Esophagus squamous epithelium (tissue), 5 donors: ENCODE measurements at regions not wholly inside any gene's neighbourhood (a gene's known extent, or its start where the extent isn't known, plus 50 kb on each side); places are given as distances from the start of the nearest gene placed in this dataset.

Source experiments
- DNase-seq: peaks from one replicate; lab custom pipeline; 2025; lab: John Stamatoyannopoulos, UW
- H3K27ac ChIP-seq, 4 donors: fragments of 200-600 bp; sonication (generic); one replicate each; pipeline ENCODE4 v1.5.1; 2016 to 2019; ENCODE audit warnings: mild to moderate bottlenecking in 1 of 4
- H3K27me3 ChIP-seq, 4 donors: fragments of 200-600 bp; sonication (generic); 1 replicate in 3 of 4; 2 replicates in 1 of 4; pipeline versions ENCODE4 v1.5.1 to v1.6.0; 2017 to 2021; ENCODE audit warnings: antibody characterized with exemption in 1 of 4
- H3K36me3 ChIP-seq, 3 donors: fragments of 200-600 bp; sonication (generic); one replicate each; pipeline ENCODE4 v1.5.1; 2016 to 2019
- H3K4me1 ChIP-seq, 3 donors: fragments of 200-600 bp; sonication (generic); one replicate each; pipeline ENCODE4 v1.5.1; 2017 to 2019
- H3K4me3 ChIP-seq, 4 donors: fragments of 200-600 bp; sonication (generic); 1 replicate in 3 of 4; 2 replicates in 1 of 4; pipeline ENCODE4 v1.5.1; 2016 to 2019; ENCODE audit warnings: mild to moderate bottlenecking in 2 of 4, moderate library complexity in 1 of 4
- H3K9me3 ChIP-seq, 3 donors: fragments of 200-600 bp; sonication (generic); one replicate each; pipeline ENCODE4 v1.5.1; 2016 to 2019
- POLR2A ChIP-seq, 4 donors: fragments of 450-650 bp; IDR thresholded peaks; one replicate each; pipeline ENCODE4 v1.6.1; 2017; ENCODE audit warnings: antibody characterized with exemption in 4 of 4, mild to moderate bottlenecking in 4 of 4, moderate library complexity in 3 of 4
- WGBS, 2 donors: methylation state at CpG; one replicate each; pipeline ENCODE4 v1.1.5; 2018; 5-methylcytosine and 5-hydroxymethylcytosine counted together
- intact Hi-C: fragments of 100-400 bp; cut with DNase I; formaldehyde crosslinking; loops from one replicate; pipeline ENCODE4 v1.15.0; 2022
- TF ChIP-seq, protein P1 (sequence below), 6 experiments: fragments of 450-650 bp in 4 of 6; fragments of 200-600 bp in 2 of 6; sonication (generic) in 2 of 6; IDR thresholded peaks; one replicate each; pipeline ENCODE4 v1.5.1; 2016 to 2019; ENCODE audit warnings: antibody characterized with exemption in 6 of 6, mild to moderate bottlenecking in 4 of 6, moderate library complexity in 4 of 6
- donor health status: DM: yes; HTN: yes; CAD: no.

GRCh38 chr18:45280481-45281276, 334.6 kb upstream of the SLC14A2 start:
- H3K4me3 ChIP-seq, result no peak overlapping the region
- no peaks in the 10 kb centered on the region for H3K9me3 ChIP-seq
- H3K36me3 ChIP-seq, result no peaks in the 10 kb centered on the region
- DNase-seq, result no peak
- no peaks in the 10 kb centered on the region for H3K4me1 ChIP-seq
- TF ChIP-seq POLR2A (IDR thresholded peaks at IDR 0.05), result no peak
- TF ChIP-seq, protein P1, sequence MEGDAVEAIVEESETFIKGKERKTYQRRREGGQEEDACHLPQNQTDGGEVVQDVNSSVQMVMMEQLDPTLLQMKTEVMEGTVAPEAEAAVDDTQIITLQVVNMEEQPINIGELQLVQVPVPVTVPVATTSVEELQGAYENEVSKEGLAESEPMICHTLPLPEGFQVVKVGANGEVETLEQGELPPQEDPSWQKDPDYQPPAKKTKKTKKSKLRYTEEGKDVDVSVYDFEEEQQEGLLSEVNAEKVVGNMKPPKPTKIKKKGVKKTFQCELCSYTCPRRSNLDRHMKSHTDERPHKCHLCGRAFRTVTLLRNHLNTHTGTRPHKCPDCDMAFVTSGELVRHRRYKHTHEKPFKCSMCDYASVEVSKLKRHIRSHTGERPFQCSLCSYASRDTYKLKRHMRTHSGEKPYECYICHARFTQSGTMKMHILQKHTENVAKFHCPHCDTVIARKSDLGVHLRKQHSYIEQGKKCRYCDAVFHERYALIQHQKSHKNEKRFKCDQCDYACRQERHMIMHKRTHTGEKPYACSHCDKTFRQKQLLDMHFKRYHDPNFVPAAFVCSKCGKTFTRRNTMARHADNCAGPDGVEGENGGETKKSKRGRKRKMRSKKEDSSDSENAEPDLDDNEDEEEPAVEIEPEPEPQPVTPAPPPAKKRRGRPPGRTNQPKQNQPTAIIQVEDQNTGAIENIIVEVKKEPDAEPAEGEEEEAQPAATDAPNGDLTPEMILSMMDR (IDR thresholded peaks at IDR 0.05), result no peak
- no peaks in the 10 kb centered on the region for H3K27me3 ChIP-seq
- intact Hi-C loops, result no loop called here
- 65 to 79% methylated on average over 10 of the region's 10 CpGs for WGBS, 2 donors
- no peak overlapping the region for H3K27ac ChIP-seq

DNA sequence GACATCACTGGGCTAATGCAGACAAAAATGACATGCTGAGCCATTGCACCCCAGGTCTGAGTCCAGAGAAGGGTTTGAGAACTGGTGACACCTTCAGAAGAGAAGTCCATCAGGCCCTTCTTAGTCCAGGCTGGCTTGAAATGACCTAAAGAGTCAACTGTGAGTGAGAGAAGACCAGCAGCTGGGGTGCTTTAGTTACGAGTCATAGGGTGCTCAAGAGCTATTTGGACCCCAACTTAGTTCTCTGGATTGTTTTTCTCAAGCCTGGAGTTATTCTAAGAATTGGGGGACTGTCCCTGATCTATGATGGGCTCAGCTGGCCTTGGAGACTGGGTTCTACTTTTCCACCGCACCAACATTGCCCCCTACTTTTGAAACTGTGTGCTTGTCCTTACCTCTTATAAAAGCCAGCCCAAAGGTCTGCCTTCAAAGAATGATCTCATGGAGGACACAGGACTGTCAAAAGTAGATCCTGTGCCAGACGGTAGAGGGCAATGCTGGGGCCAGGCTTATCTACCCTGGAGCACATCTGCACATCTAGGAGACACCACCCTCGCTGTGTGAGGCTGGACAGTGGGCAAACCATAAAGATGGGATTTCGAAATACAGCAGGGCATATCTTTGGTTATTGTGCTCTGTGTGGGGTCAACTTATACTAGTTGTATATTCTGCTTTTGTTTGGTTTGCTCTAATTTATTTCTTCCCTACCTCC, 333.0 kb upstream of the SLC14A2 start:
- Histone ChIP-seq H3K27me3 (no peaks in the 10 kb centered on the region), H3K4me1 (no peaks in the 10 kb centered on the region), H3K27ac (no peak overlapping the region), H3K36me3 (no peaks in the 10 kb centered on the region), H3K9me3 (no peaks in the 10 kb centered on the region), H3K4me3 (no peak overlapping the region)
- 66 to 82% methylated on average over 4 to 5 of the region's 5 CpGs for WGBS, 2 donors
- intact Hi-C loops, result no loop called here
- DNase-seq, result no peak
- TF ChIP-seq, protein P1 (IDR thresholded peaks at IDR 0.05), result no peak
- TF ChIP-seq POLR2A (IDR thresholded peaks at IDR 0.05), result no peak

DNA sequence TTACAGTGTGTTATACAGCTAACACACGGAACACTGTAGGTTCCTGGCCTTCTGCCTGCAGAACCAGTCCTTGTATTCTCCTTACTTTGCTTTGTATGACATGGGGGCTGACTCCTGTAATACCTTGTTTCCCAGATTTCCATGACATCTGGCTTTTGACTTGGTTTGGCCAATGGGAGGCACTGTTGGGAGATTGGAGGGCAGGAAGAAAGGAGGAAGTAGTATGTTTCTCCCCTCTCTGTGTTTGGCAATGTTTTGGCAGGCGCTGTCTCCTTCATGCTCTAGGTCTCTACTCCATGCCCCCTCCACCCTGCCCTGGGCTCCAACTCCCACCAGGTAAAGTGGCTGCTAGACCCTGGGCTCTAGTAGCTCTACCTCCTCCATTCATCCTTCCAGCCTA, 331.1 kb upstream of the SLC14A2 start:
- H3K4me3 ChIP-seq, result no peak overlapping the region
- no peak for DNase-seq
- 88 to 97% methylated on average over 2 of the region's 2 CpGs for WGBS, 2 donors
- no peaks in the 10 kb centered on the region for H3K36me3 ChIP-seq
- no peaks in the 10 kb centered on the region for H3K9me3 ChIP-seq
- H3K4me1 ChIP-seq, result no peaks in the 10 kb centered on the region
- H3K27ac ChIP-seq, result no peak overlapping the region
- H3K27me3 ChIP-seq, result no peaks in the 10 kb centered on the region
- TF ChIP-seq POLR2A (IDR thresholded peaks at IDR 0.05), result no peak
- TF ChIP-seq, protein P1 (IDR thresholded peaks at IDR 0.05), result no peak
- intact Hi-C loops, result no loop called here

DNA sequence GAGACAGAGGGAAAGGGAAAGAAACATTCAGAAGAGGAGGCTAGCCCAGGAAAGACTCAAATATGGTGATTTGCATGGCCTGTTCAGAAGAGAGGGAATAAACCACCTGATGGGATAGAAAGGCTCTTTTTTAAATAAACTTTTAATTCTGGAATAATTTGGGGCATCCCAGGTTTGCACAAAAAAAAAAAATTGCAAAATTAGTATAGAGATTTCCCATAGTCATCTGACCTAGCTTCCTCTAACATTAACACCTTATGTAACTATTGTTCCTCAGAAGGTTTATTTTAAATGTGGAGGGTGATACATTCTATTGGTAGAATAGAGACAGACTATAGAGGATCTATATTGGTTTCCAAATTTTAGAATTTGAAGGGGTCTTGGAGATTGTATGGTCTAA, 330.4 kb upstream of the SLC14A2 start:
- H3K27ac ChIP-seq, result no peak overlapping the region
- no peaks in the 10 kb centered on the region for H3K9me3 ChIP-seq
- no peak for DNase-seq
- TF ChIP-seq, protein P1 (IDR thresholded peaks at IDR 0.05), result no peak
- H3K4me1 ChIP-seq, result no peaks in the 10 kb centered on the region
- no peaks in the 10 kb centered on the region for H3K36me3 ChIP-seq
- no peaks in the 10 kb centered on the region for H3K27me3 ChIP-seq
- intact Hi-C loops, result no loop called here
- H3K4me3 ChIP-seq, result no peak overlapping the region

GRCh38 chr18:45285251-45285650, 330.0 kb upstream of the SLC14A2 start:
- H3K4me3 ChIP-seq, result no peak overlapping the region
- 81 to 95% methylated on average over 6 to 9 of the region's 10 CpGs for WGBS, 2 donors
- H3K36me3 ChIP-seq, result no peaks in the 10 kb centered on the region
- no peak overlapping the region for H3K27ac ChIP-seq
- H3K4me1 ChIP-seq, result no peaks in the 10 kb centered on the region
- no peak for DNase-seq
- no peak for TF ChIP-seq POLR2A (IDR thresholded peaks at IDR 0.05)
- TF ChIP-seq, protein P1 (IDR thresholded peaks at IDR 0.05), result no peak
- H3K27me3 ChIP-seq, result no peaks in the 10 kb centered on the region
- H3K9me3 ChIP-seq, result no peaks in the 10 kb centered on the region
- intact Hi-C loops, result no loop called here
